A673 (cell line): ENCODE measurements at regions not wholly inside any gene's neighbourhood (a gene's known extent, or its start where the extent isn't known, plus 50 kb on each side); places are given as distances from the start of the nearest gene placed in this dataset.

Experiments used
- EZH2 ChIP-seq: fragments of 200-600 bp; sonication (generic); IDR thresholded peaks from 2 replicates; pipeline ENCODE4 v1.6.1; 2017; ENCODE audit warnings: borderline replicate concordance, low read depth, mild to moderate bottlenecking, mixed read lengths, antibody characterized with exemption, low read length; ENCODE audit not compliant: poor library complexity, severe bottlenecking
- TF ChIP-seq, protein P1 (sequence below): fragments of 300-800, 200-600 bp; sonication (generic); conservative IDR thresholded peaks from 2 replicates; pipeline ENCODE4 v1.5.1; 2017; ENCODE audit warnings: low read depth, mild to moderate bottlenecking, antibody characterized with exemption, low read length, moderate library complexity, mixed read lengths

- TF ChIP-seq EZH2: no peak
- TF ChIP-seq, protein P1, sequence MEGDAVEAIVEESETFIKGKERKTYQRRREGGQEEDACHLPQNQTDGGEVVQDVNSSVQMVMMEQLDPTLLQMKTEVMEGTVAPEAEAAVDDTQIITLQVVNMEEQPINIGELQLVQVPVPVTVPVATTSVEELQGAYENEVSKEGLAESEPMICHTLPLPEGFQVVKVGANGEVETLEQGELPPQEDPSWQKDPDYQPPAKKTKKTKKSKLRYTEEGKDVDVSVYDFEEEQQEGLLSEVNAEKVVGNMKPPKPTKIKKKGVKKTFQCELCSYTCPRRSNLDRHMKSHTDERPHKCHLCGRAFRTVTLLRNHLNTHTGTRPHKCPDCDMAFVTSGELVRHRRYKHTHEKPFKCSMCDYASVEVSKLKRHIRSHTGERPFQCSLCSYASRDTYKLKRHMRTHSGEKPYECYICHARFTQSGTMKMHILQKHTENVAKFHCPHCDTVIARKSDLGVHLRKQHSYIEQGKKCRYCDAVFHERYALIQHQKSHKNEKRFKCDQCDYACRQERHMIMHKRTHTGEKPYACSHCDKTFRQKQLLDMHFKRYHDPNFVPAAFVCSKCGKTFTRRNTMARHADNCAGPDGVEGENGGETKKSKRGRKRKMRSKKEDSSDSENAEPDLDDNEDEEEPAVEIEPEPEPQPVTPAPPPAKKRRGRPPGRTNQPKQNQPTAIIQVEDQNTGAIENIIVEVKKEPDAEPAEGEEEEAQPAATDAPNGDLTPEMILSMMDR: no peak
These were observed 269.9 kb downstream of the MEIS1 start for GRCh38 chr2:66704786-66705185.
